Stimulated activated CD4-positive, alpha-beta T cell treated with anti-CD3 and anti-CD28 coated beads, Interleukin-15, amount 100 ng/mL, for 1 hour (primary cell): ENCODE measurements at regions not wholly inside any gene's neighbourhood (a gene's known extent, or its start where the extent isn't known, plus 50 kb on each side); places are given as distances from the start of the nearest gene placed in this dataset.

Source experiments
- DNase-seq, 2 donors: peaks; one replicate each; pipeline ENCODE4 v3.0.0-alpha.2; 2020; ENCODE audit warnings: low read depth in 1 of 2, low spot score in 1 of 2

- DNase-seq: no peak
These were observed 235.2 kb upstream of the AKR1E2 start for GRCh38 chr10:4590807-4591206.

DNA sequence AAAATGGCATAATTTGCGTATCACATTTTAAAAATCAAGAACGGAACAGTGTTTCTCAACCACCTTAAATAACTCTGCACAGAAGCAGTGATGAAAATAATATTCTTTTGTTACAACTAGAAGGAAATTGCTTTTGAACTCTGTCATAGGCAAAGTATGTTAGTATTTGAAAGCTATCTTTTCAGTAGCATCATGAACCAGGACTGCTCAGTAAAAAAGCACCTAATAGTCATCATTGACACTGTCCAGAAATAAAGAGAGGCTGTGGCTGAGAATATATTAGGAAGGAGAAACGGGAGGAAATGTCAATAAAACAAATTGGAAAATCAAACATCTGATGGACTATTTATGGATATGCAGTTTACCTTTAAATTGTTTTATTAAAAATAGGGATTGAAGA is 237.2 kb upstream of the AKR1E2 start:
- no peak for DNase-seq

- no peak for DNase-seq
These were observed 238.5 kb upstream of the AKR1E2 start for GRCh38 chr10:4587466-4587865.

DNA sequence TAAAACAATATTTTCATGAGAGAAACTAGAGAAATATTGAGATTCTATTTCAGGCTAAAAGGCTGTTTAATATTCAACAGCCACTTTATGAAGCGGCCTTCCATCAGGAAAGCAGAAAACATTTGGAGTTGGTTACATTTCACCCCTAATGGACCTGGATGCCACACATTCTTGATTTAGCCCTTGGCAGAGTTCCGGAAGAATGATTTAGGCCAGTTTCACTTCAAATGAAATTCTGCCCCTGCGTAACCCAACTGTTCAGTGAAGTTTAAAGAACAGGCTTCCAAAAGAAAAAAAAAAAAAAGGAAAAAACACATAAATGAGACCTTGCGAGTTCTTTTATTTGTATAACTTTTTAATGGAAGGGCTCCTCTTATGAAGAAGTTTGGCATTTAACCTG is 239.2 kb upstream of the AKR1E2 start:
- no peak for DNase-seq

DNA sequence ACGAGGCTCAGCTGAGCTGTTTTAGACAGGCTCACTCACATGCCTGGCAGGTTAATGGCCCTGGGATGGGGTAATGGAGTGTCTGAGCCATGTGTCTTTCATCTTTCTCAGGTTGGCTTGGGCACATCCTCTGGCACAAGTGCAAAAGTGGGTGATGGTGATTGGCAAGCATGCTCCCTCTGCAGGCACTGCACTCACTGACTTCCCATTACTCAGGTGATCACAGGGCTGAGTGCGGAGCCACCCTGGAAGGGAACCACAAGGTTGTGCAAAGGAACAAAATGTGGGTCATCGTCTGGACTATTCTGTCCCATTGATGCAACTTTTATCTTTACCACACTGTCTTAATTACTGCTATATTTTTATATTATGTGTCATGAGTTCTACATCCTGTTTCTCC is 244.1 kb upstream of the AKR1E2 start:
- no peak for DNase-seq

- DNase-seq: no peak
These were observed 246.2 kb upstream of the AKR1E2 start for GRCh38 chr10:4579844-4580243.

- DNase-seq: no peak
These were observed 249.8 kb upstream of the AKR1E2 start for GRCh38 chr10:4576206-4576605.

- DNase-seq: no peak
These were observed 256.9 kb upstream of the AKR1E2 start for GRCh38 chr10:4569151-4569550.

DNA sequence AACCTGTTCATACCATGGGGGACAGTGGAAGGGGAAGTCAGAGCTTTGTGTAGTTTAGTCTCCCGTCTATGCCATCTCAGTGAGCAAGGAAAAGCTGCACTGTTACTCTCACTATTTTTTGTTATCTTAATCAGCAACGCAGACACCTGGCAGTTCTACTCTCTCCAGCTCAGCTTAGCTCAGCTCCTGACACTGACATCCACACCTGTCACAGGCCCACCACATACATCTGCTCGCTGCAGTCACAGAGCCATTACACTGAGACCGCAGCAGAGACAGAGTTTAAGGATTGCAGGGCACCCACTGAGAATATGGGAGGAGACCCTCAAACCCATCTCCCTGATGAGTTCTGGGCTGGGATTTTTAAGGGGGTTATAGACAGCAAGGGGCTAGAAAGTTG is 257.3 kb upstream of the AKR1E2 start:
- DNase-seq: no peak

DNA sequence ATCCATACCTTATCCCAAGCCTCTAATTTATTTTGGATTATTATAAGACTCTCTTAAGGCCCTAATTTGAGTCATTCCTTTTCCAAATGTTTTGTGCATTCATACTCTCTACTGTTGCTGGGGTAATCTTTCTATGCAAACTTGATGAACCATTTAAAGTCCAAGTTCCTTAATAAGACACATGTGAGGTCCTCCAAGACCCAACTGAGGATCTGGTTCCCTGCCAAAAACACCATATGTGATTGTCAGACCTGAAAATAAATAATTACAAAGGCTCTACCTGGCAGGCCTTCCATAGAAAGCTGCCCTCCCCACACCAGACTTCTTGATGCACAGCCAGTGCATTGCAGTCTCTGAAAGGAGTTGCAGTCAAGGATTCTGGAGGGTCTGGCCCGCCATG is 257.9 kb upstream of the AKR1E2 start:
- DNase-seq: no peak

GRCh38 chr10:4567637-4568036 is 258.4 kb upstream of the AKR1E2 start:
- DNase-seq: no peak

DNA sequence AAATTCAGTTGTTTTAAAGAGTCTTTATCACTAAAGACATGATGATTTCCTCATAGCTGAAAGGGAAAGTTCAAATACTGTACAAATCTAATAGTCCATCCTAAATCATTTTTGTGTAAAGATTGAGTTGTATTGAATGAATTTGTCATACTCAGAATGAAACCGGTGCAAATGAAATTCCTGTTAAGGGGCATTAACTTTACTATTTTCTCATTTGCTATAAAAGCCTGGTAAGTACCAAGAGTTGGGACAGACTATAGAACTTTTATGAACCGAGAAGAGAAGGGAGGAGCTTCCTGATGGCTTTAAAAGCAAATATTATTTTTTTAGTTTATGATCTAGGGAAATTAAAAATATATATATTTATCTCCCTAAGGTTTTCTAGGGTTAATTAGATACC is 260.0 kb upstream of the AKR1E2 start:
- no peak for DNase-seq

- no peak for DNase-seq
These were observed 264.7 kb upstream of the AKR1E2 start for GRCh38 chr10:4561296-4561695.

- no peak for DNase-seq
These were observed 268.5 kb upstream of the AKR1E2 start for GRCh38 chr10:4557469-4557868.

DNA sequence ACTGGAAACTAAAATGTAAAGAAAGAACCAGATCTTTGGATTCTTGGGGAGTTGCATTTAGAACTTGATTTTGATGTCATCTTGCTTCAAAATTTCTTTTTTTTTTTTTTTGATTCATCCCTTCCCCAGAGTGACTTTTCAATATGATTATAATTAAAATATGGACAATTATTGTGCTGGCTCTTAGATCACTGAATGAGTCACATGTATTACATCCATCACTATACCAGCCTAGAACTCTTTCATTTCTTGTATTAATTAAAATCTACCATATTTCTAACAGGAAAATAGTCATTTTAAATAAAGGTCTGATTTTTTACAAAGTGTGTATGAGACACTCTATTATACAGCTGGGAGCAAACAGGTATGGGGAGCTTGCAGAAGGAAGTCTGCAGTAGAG is 269.5 kb upstream of the AKR1E2 start:
- no peak for DNase-seq

GRCh38 chr10:4555920-4556319 is 270.1 kb upstream of the AKR1E2 start:
- no peak for DNase-seq

DNA sequence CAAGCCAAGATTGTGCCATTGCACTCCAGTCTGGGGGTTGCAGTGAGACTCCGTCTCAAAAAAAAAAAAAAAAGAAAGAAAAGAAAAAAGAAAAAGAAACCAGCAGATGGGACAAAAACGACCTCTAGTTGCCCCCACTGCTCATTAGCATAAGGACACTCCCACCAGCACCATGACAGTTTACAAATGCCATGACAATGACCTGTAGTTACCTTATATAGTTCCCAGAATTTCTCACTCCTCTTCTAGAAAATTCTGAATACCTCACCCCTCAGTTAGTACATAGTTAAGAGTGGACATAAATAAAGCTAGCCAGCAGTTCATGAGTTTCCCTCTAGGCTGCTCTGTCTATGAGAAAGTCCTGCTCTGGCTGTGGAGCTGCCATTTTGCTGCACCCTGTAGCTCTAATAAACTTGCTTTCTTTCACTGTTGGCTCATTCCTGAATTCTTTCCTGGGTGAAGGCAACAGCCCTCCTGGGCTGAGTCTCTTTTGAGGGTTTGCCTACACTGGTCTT is 276.8 kb upstream of the AKR1E2 start:
- no peak for DNase-seq

DNA sequence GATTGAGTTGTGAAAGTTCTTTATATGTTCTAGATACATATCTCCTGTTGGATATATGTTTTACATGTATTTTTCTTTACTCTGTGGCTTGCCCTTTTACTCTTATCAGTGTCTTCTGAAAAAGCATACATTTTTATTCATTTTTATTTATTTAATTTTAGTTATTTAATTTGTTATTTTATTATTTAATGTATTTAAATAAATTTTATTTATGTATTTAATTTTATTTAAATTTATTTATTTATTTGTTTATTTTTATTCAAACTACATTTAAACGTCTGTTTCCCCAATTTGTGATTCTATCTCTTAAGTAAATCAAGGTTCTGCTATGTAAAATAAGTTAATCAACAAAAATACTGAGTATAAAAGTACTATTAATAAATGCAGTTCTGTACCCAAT is 279.1 kb upstream of the AKR1E2 start:
- no peak for DNase-seq

DNA sequence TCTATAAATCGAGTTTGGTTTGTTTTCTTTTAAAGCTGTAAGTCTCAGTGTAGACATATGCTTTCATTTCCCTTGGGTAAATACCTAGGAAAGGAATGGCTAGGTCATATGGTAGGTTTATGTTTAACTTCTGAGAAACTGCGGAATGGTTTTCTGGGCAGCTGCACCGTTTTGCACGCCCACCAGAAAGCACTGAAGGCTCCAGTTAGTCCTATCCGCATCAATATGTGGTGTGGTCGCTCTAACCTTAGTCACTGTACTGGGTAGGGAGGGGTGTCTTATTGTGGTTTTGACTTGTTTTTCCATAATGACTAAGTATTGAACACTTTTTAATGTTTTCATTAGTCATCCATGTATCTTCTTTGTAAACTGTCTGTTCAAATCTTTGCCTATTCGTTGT is 279.5 kb upstream of the AKR1E2 start:
- DNase-seq: no peak

DNA sequence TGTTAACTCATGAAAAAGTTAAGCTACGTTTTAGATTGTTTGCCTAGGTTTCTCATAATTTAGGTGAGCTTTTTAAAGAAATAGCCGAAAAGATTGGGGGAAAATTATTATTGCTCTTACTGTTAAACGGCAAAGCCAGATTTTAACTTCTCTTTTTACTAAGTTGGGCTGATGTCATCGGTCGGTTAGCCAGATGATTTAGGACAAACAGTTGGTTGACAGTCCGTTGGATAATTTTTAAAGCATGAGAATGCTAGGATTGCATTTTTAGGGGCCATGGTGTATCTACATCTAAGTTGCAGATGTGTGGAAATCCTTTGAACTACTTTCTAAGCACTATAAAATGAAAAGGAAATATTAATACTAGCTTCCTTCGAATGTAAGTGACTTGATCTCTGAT is 280.9 kb upstream of the AKR1E2 start:
- DNase-seq: no peak

DNA sequence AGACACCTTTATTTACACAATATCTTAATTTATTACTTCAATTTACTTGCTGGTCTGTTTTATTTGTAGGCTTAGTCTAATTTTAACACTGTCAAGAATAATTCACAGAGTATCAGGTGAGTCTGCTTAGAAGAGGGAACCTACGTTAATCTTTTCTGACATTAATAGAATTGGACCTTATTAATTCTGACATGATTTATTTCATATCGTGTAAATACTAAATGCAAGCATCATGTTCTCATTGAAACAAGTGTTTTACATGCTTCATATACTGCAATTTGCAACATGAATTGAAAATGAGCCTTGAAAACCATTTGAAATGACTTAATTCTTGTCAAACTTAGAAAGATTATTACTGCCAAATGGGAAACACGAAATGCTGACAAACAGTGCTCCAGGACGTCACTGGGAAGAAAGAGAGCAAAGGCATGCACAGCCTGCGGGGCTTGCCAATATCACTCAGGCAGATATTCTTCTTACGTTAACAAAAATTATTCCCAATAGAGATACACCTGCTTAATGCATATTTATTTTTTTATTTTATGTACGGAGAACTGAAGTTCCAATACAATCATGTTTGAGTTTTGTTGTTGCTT is 282.0 kb upstream of the AKR1E2 start:
- DNase-seq: no peak

DNA sequence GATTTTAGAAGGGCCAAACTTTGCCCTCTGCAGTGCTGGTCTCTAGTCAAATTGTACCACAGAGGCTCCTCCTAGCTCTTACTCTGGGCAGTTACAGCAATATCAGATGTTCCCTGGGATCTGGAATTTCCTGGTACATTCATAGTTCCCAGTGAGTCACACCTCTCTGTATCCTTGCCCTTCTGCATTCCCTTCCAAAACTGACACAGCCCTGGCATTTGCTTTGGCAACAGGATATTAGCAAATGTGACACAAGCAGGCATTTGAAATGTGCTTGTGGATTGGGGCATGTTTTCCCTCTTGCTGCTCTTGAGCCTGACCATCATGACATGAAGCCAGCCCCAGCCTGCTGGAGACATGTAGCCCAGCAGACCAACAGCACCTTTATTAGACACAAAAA is 284.7 kb upstream of the AKR1E2 start:
- DNase-seq: no peak

GRCh38 chr10:4538016-4538415 is 288.0 kb upstream of the AKR1E2 start:
- DNase-seq: no peak

DNA sequence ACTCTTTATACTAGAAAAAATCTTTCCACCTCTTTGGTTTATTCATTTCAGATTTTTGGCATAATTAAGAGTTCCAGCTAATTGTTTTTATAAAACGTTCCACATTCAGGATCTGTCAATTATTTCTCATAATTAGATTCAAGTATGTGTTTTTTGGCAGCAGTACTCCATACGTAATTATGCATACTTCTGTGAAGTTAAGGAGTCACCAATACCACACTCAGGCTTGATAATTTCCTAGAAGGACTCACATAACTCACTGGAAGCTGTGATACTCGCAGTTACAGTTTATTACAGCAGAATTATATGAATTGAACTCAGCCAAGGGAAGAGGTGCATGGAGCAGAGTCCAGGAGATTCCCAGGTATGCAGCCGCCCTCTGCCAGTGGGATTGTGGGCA is 290.5 kb upstream of the AKR1E2 start:
- DNase-seq: no peak
